Activated CD4-positive, alpha-beta T cell treated with anti-CD3 and anti-CD28 coated beads for 24 hours (primary cell): ENCODE measurements at regions not wholly inside any gene's neighbourhood (a gene's known extent, or its start where the extent isn't known, plus 50 kb on each side); places are given as distances from the start of the nearest gene placed in this dataset.

Experiments used
- DNase-seq, 2 donors: peaks; one replicate each; pipeline ENCODE4 v3.0.0-alpha.2; 2020; ENCODE audit warnings: low read depth in 2 of 2

DNA sequence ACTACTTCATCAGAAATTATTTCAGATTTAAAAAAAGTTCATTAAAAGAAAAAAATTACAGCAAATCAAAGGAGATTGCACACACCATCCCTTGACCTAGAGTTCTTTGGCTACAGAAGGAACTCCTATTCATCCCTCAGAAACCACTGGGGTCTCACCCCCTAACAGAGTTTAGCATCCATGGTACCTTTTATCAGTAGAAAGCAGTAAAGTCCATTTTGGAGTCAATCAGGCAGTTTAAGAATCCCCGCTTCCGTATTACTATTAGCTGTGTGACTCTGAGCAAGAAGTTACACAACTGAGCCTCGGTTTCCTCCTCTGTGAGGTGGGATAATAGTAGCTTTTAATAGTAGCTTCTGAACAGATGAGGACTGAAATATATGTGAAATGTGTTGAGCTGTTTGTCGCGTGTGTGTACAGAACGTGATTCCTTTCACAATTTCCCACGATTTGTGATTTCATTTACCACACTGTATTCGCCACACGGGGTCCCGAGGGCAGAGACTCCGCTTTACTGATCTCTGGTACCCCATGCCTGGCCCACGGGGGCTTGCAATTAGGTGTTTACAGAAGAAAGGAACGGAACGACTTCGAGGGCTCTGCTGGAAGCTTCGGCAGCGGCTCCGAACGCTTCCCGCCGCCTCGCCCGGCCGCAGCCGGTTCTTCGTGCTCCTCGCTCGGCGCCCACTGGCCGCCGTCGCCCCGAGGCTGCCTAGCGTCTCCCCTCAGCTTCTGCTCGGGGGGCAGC, 72.5 kb upstream of the ZBED5 start:
- DNase-seq = no peak

DNA sequence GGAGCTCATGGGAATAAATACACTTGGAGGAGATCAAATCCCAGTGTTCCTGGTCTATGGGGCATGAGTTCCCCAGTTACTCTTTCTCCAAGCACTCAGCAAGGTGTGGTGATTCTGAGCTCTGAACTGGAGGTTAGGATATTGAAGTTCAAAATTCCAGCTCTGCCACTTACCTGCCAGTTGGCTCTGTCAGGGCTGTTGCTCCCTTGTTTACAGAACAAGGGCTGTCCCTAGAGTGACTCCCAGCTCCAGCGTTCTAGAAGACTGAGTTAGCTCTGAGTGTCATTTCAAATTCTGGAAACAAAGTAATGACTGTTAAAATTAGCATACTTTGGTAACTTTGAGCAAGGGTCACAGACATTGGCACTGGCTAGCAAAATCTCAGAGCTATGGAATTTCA, 69.7 kb upstream of the ZBED5 start:
- no peak for DNase-seq

DNA sequence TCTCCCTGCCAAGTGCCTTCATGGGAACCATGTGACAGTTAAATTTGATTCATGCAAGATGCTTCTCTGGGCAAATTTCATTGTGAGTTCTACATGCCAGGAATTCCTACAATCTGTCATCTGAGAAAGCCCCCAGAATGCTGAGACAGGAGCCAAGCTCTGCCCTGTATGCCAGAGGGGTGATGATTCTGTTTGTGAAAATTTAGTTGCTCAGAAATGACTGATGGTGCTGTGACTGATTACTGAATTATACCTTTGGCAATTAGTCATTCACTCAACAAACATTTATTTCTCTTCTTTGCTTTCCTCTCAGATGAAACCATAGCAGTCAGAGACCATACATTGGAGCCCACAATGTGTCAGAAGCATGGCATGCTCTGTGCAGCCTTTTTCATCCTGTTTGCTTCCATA, 69.0 kb upstream of the ZBED5 start:
- no peak for DNase-seq

DNA sequence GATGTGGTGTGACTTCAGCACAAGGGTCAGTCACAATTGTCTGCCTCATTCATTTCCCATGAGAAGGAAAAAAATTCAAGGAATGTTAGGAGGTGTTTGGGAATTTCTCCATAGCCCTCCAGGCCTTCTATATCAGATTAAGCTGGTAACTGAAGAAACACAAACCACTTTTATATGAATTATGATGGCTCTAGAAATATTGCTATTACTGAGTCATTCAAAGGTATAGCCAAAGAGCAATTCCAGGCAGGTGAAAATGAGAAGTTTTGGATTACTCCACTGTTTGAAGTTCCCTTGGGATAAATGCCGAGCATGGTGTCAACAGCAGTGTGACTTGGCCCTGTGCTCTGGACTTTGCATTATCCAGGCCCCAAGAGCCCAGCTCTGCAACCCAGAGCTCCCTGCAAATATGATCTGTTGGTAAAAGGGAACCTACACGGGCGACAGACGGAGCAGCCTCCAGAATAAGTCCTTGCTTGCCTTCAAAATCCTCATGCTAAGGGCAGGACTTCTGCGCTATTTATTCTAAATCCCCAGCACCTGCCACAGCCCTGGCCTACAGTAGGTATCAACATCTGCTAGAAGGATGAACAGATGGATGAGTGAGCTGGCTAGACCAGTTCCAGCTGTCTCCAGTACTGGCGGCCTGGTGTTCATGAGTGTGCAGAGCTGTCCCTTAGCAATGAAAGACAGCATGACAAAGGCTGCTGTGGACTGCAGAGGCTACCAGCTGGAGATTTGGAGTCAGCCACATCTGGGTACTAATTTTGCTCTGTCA, 67.5 kb upstream of the ZBED5 start:
- DNase-seq = no peak

DNA sequence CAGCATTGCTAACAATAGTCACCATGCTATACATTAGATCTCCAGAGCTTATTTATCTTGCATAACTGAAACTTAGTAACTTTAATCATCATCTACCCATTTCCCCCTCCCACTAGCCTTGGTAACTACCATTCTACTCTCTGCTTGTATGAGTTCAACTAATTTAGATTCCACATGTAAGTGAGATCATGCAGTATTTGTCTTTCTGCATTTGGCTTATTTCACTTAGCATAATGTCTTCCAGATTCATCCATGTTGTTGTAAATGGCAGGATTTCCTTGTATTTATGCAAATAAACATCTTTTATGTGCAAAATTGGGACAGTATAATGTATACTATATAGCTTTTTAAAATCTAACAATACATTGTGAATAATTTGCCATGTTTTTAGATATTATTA, 66.0 kb upstream of the ZBED5 start:
- no peak for DNase-seq

DNA sequence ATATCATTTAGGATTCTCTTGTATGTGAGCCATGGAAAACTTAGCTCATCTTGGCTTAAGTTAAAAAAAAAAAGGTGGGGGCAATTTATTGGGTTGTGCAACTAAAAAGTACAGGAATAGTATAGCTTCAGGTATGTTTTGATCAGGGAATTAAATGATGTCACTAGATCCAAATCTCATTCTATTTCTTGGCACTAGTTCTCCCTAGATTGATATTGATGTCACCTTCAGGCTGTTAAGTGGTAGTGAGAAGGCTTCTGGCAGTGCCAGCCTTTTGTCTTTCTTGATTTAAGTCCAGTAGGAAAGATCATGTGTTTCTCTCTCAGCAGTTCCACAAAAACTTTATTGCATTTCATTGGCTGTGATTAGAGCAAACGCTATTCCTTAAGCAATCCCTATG, 65.0 kb upstream of the ZBED5 start:
- DNase-seq = no peak

DNA sequence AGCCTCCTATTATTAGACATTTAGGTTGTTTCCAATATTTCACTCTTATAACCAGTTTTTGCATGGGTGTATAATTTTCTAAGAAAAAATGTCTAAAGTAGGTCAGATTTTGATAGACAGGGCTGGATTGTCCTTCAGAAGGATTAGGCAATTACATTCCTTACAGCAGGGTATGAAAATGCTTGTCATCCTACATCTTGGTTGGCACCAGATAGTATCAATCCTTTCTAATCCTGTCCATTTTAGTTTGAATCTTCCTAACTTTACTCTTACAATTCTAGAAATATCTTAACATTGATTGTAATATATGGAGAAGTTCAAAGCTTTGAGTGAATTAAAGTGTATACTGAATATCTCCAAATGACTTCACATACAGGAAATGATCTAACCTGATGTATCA, 63.0 kb upstream of the ZBED5 start:
- DNase-seq = no peak

DNA sequence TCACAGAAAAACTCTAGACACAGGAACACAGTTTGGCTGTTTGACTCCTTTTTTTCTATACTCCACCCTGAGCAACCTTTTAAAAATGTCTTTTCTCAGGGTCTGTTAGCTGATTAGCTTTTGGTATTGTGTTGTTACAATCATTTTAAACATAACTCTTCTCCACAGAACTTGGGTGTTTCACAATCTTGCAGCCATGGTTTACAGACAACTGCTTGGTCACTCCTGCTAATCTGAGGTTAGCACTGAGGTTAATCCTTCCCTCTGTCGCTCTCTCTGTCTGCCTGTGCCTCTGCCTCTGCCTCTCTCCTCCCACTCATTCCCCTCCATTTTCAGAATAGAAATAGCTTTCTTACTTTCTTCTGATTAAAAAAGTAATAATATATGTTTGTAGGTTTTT, 62.4 kb upstream of the ZBED5 start:
- DNase-seq = no peak

DNA sequence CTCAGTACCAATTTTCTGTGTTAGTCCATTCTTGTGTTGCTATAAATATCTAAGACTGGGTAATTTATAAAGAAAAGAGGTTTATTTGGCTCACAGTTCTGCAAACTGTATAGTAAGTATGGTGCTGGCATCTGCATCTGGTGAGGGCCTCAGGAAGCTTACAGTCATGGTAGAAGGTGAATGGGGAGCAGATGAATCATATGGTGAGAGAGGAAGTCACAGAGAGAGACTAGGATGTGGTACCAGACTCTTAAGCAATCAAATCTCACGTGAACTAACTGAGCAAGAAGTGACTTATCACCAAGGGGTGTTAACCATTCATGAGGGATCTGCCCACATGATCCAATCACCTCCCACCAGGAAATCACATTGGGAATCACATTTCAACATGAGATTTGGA, 60.8 kb upstream of the ZBED5 start:
- DNase-seq = no peak

DNA sequence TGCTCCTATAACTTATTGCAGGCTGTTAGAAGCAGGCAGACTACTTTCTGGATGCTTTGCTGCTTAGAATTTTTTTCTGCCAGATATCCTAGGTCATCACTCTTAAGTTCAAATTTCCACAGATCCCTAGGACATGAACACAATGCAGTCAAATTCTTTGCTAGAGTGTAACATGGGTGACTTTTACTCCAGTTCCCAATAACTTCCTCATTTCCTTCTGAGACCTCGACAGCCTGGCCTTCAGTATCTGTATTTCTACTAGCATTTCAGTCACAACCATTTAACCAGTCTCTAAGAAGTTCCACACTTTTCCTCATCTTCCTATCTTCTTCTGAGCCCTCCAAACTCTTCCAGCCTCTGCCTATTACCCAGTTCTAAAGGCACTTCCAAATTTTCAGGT, 60.4 kb upstream of the ZBED5 start:
- no peak for DNase-seq

DNA sequence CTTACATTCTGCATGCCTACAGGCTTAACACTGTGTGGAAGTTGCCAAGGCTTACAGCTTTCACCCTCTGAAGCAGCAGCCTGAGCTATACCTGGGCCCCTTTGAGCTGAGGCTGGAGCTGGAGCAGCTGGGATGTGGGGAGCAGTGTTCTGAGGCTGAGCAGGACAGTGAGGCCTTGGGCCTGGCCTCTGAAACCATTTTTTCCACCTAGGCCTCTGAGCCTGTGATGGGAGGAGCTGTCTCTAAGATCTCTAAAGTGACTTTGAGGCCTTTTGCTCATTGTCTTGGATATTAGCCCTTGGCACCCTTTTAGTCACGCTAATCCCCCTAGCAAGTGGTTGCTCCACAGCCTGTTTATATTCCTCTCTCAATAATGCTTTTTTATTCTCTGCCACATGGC, 59.9 kb upstream of the ZBED5 start:
- no peak for DNase-seq

DNA sequence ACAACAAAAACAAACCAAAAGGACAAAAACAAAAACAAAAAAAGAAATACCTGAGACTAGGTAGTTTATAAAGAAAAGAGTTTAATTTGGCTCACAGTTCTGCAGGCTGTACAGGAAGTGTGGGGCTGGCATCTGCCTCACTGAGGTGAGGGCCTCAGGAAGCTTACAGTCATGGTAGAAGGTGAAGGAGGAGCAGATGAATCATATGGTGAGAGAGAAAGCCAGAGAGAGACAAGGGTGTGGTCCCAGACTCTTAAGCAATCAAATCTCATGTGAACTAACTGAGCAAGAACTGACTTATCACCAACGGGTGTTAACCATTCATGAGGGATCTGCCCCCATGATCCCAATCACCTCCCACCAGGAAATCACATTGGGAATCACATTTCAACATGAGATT, 58.8 kb upstream of the ZBED5 start:
- no peak for DNase-seq

DNA sequence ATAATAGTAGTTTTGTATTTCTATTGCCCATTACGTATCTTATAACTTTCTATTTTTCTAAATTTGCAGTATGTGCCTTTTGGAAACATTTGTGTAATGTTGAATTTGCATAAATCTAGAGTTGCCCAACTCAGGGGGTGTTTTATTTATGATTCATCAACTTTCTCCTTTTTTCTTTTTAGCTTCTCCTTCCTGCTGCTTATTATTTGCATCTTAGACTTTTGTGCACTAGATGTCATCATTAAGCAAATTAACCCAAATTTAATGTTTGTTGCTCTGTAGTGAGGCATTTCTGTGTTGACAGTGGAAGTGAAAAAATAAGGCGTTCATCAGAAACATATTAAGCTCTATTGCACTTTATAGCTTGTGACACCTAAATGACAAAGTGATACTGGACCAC, 56.2 kb upstream of the ZBED5 start:
- DNase-seq = no peak

DNA sequence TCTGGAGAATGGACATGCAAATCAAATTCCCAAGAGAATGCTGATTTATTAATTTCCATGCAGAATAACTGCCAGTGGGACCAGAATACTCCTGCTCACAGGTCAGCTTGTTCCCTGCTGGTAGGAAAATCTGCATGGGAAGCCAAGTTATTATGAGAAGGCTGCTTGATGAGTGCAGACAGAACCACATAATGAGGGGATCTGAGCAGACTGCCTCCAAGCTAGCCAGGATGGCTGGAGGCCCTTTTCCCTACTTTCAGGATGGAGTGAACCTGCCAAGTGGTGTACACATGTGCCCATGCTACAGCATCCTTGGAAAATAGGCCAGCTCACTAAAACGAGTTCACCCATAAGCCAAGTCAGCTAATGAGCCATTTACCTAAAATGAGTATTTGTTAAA, 55.2 kb upstream of the ZBED5 start:
- DNase-seq = no peak

DNA sequence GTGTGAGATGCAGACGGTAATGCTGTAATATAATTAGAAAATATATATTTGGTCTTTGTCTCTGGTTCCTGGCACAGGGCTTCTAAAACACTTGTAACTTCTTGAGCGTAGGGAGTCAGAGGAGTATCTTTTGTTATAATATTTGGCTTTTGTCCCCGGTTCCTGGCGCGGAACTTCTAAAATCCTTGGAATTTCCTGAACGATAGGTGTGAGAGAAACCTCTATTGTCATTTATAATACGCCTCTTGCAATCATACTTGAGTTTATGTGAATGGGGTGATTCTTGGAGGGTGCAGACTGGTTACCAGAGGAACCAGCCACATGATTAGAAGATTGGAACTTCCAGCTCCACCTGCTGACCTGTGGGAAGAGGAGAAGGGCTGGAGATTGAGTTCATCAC, 54.1 kb upstream of the ZBED5 start:
- no peak for DNase-seq

DNA sequence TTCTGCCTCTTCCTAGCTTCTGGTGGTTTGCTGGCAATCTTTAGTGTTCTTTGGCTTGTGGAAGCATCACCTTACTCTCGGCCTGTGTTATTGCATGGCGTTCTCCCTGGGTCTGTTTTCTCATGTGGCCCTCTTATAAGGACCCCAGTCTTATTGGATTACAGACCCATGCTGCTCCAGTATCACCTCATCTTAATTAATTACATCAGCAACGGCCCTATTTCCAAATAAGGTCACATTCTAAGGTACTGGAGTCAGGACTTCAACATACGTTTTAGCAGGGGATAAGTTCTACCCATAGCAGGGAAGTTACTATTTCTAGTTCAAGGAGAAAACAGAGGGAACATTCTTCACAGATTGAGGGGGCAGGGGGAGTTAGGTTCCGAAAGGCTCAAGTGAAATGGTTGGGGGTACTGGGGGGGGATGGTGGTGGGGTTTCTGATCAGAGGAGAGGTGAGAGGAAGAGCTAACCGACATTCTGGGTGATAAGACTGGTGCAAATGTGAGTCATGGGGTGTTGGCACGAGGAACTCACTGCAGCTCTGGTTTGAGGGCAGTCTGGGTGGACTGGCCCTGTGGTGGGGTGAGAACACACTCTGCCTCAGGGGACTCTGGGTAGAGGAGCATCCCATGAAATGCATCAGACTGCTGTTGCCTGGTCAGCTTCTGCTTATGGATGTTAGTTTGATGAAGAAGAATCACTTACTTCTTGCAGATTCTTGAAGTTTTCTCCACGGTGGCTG, 51.5 kb upstream of the ZBED5 start:
- no peak for DNase-seq

DNA sequence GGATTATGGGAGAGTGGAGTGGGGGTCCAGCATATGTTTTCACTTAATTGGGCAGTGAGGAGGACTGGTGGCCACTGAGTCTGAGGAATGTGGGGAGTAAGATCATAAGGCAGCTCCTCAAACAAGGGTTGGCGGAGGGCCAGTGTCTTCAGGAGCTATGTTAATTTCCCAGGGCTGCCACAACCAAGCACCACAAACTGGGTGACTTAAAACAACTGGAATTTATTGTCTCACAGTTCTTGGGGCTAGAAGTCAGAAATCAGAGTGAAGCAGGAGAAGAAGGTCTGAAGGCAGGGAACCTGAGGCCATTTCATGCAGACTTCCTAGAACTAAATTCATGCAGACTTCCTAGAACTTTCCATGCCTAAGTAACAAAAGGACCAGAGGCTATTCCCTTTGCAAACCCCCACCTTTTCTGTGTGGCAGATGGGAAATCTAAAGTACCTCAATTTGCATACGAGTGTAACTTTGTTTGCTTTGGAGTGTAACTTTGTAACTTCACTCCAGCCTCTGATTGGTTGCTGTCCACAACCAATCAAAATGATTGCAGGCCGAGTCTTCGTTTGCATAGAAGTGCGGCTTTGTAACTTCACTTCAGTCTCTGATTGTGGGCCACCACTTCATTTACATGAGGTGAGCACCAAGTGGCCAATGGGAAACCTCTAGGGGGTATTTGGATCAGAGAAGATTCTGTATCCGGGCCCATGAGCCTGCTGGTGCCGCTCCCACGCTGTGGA, 50.5 kb upstream of the ZBED5 start:
- no peak for DNase-seq
